Activated CD8-positive, alpha-beta T cell treated with anti-CD3 and anti-CD28 coated beads, Interleukin-2, amount 10 ng/mL, durations not matched to agents 7 days and 5 days (primary cell): ENCODE measurements at regions not wholly inside any gene's neighbourhood (a gene's known extent, or its start where the extent isn't known, plus 50 kb on each side); places are given as distances from the start of the nearest gene placed in this dataset.

ENCODE experiments used
- ATAC-seq: fragments of 150-1000 bp; cut with Tn5 transposase; one replicate; pipeline ENCODE4 v1.10.0; 2021; ENCODE audit warnings: moderate library complexity
- CTCF ChIA-PET: fragments of 350-600 bp; sonication (Branson Sonifier 250); formaldehyde crosslinking; loops from one replicate; lab custom pipeline; 2021; ENCODE audit warnings: antibody characterized with exemption; lab: Charles Lee
- POLR2A ChIA-PET: fragments of 350-600 bp; sonication (Branson Sonifier 250); formaldehyde crosslinking; loops from one replicate; lab custom pipeline; 2021; ENCODE audit warnings: antibody characterized with exemption; lab: Charles Lee
- DNase-seq: peaks from one replicate; pipeline ENCODE4 v3.0.0-alpha.2; 2020
- H3K27ac Mint-ChIP-seq: one replicate; pipeline ENCODE4 v1.8.0; 2021; ENCODE audit warnings: mild to moderate bottlenecking, mixed read lengths
- H3K27me3 Mint-ChIP-seq: one replicate; pipeline ENCODE4 v1.8.0; 2021; ENCODE audit warnings: low read depth, mixed read lengths
- H3K36me3 Mint-ChIP-seq: one replicate; pipeline ENCODE4 v1.8.0; 2021; ENCODE audit warnings: low read depth, mixed read lengths
- H3K4me1 Mint-ChIP-seq: one replicate; pipeline ENCODE4 v1.8.0; 2021; ENCODE audit warnings: low read depth, mixed read lengths
- H3K4me3 Mint-ChIP-seq: one replicate; pipeline ENCODE4 v1.8.0; 2021; ENCODE audit warnings: mild to moderate bottlenecking, mixed read lengths
- H3K9me3 Mint-ChIP-seq: one replicate; pipeline ENCODE4 v1.8.0; 2022; ENCODE audit warnings: mixed read lengths; ENCODE audit not compliant: insufficient read depth

DNA sequence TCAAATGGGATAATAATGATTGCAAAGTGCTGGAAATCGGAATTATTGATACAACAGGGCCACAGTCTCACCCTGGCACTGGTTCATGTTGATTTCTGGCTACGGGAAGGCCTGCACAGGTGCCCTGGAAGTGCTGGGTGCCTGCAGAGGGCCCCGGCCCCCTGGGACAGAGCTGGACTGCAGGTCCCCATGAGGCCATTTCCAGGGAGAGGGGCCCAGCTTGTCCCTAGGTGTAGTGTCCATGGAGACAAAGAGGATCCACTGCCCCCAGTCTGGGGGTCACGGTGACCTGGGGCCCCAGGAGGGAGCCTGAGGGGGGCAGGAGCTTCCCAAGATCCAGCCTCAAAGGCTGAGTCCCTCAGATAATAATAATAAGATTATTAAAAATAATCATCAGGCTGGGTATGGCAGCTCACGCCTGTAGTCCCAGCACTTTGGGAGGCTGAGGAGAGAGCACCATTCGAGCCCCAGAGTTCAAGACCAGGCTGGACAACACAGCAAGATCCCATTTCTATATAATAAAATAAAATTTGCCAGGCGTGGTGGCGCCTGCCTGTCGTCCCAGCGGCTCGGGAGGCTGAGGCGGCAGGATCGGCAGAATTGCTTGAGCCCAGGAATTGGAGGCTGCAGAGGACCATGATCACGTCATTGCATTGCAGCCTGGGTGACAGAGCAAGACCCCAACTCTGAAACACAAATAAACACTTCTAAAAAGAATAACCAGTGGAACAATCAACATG lies 98.1 kb downstream of the MICALL2 start:
- Mint-ChIP-seq H3K4me3 (no peak overlapping the region), H3K27ac (no peak overlapping the region), H3K27me3 (no peaks in the 10 kb centered on the region), H3K36me3 (no peaks in the 10 kb centered on the region), H3K9me3 (no peaks in the 10 kb centered on the region), H3K4me1 (no peaks in the 10 kb centered on the region)
- ATAC-seq (no peak), DNase-seq (no peak)
- ChIA-PET POLR2A (no interaction called here), CTCF (no interaction called here)

DNA sequence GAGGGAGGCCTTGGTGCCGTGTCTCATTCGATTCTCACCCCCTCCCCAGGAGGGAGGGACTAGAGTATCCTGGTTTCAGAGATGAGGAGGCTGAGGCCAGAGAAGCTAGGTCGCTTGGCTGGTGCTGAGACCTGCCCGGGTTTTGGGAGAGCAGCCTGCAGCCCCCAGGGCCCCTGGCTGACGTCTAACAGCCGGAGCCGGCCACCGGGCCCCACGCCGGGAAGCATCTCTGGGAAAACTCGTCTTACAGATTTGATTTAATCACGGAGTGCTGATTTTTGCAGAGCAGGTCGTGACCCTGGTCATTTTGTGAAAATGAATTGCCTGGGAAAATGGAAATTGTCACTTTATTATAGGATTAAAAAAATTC lies 97.5 kb downstream of the MICALL2 start:
- H3K36me3 Mint-ChIP-seq: no peaks in the 10 kb centered on the region
- H3K9me3 Mint-ChIP-seq: no peaks in the 10 kb centered on the region
- ChIA-PET POLR2A (no interaction called here), CTCF (no interaction called here)
- ATAC-seq (no peak), DNase-seq (no peak)
- H3K4me1 Mint-ChIP-seq: no peaks in the 10 kb centered on the region
- H3K27me3 Mint-ChIP-seq: no peaks in the 10 kb centered on the region
- H3K4me3 Mint-ChIP-seq: no peak overlapping the region
- no peak overlapping the region for H3K27ac Mint-ChIP-seq

DNA sequence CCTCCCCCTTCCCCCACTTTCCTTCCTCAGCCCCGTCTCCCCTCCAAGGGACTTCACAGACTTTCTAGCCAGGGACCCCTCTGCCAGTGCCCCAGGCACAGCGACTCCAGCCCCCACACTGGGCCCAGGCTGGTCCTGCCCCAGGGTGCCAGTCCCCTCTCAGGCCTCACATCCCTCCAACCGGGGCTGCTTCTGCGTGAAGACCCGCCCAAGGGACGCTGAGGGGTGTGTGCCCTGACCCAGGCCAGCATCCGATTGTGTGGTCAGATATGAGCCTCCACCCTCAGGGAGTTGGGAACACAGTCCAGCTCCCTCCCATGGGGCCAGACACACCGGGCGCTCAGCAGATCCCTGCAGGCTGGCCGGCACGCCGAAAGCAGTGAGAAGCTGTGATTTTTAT lies 97.0 kb downstream of the MICALL2 start:
- Mint-ChIP-seq H3K27me3 (no peaks in the 10 kb centered on the region), H3K4me3 (no peak overlapping the region), H3K9me3 (no peaks in the 10 kb centered on the region), H3K27ac (no peak overlapping the region), H3K36me3 (no peaks in the 10 kb centered on the region), H3K4me1 (no peaks in the 10 kb centered on the region)
- DNase-seq: no peak
- ChIA-PET POLR2A (no interaction called here), CTCF (no interaction called here)
- ATAC-seq: no peak

DNA sequence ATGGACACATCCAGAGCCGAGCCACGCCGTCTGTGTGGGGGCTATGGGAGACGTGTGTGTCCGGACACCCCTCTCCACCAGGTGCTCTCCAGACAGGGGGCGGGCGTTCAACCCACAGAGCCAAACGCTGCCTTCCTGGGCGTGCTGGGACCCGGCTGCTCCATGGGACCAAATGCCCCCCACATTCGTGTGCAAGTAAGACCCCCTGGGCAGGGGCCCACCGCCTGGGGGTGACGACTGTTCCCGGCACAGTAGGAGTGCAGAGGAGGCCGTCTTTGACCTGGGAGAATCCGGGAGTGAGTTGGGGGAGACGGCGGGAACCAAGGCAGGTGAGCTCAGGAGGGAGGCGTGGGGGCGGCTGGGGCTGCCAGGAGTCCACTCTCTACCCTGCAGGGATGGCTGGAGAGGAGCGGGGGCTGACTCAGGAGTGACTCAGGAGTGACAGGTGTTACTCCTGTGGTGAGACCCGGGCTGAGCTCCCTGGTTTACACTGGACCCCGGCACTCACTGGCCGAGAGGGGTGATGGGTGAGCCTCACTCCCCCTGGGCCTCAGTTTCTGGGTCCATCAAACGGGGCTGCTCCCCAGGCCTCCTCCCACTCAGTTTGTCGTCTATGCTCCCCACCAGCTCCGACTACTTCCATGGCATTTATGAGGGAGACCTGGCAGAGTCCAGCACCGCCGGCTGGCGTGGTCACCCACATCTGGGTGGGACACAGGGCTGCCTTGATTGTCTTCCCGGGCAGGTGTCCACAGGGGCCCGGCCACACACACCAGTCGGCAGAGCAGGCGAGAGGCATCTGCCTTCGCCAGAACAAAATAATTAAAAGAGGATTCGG lies 95.0 kb downstream of the MICALL2 start:
- no peak overlapping the region for H3K4me3 Mint-ChIP-seq
- no peaks in the 10 kb centered on the region for H3K36me3 Mint-ChIP-seq
- no peak for ATAC-seq
- ChIA-PET CTCF (no interaction called here), POLR2A (no interaction called here)
- H3K4me1 Mint-ChIP-seq: no peaks in the 10 kb centered on the region
- peaks cover 12% of the 10 kb centered on the region for H3K27me3 Mint-ChIP-seq
- H3K27ac Mint-ChIP-seq: no peak overlapping the region
- no peak for DNase-seq
- no peaks in the 10 kb centered on the region for H3K9me3 Mint-ChIP-seq

DNA sequence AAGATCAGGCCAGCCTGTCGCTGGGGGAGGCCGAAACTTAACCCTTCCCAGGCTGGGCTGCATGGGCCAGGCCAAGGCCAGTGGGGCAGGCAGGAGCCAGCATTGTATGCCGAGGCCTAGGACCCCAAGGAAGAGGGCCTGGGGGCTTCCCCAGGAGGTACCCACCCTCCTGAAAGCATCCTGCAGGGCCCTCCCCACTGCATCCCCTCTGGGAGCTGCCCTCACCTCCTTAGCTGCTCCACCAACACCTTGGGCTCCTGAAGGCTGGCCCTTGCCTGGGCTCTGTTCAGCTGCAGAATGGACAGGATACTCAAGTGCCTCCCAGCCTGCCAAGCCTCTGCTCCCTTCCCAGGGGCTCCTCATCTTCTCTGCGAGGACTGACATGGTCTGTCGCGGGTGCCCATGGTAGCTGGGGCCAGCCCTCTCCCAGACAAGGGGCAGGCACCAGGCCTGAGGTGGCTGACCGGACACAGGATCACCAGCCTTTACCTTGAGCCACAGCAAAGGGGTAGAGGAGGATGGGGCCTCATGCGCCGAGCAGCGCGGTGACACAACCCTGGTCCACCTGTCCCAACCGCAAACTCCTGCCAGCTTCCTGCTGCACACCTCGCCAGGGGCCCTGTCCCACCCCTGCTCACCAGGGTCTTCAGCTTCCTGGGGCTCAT lies 94.2 kb downstream of the MICALL2 start:
- Mint-ChIP-seq H3K4me3 (no peak overlapping the region), H3K9me3 (no peaks in the 10 kb centered on the region), H3K27me3 (peaks cover 15% of the 10 kb centered on the region), H3K27ac (no peak overlapping the region), H3K4me1 (no peaks in the 10 kb centered on the region), H3K36me3 (no peaks in the 10 kb centered on the region)
- ChIA-PET POLR2A (no interaction called here), CTCF (no interaction called here)
- ATAC-seq (no peak), DNase-seq (no peak)

DNA sequence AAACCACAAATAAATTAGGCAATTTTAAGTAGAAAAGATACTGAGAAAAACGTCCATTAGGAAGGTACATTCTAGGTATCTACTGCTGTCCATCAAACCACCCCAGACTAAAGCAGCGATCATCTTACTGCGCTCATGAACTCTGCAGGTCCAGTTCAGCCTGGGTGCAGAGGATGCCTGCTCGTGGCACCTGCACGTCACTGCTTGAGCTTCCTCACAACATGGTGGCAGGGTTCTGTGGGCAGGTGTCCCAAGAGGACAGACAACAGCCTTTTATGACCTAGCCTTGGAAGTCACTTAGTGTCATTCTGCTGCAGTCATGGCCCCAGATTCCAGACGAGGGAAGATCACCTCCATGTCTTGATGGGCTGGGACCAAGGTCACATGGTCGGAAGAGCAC lies 93.4 kb downstream of the MICALL2 start:
- H3K36me3 Mint-ChIP-seq: no peaks in the 10 kb centered on the region
- ChIA-PET CTCF (no interaction called here), POLR2A (no interaction called here)
- DNase-seq: no peak
- ATAC-seq: no peak
- no peaks in the 10 kb centered on the region for H3K9me3 Mint-ChIP-seq
- no peak overlapping the region for H3K27ac Mint-ChIP-seq
- peaks cover 18% of the 10 kb centered on the region for H3K27me3 Mint-ChIP-seq
- no peak overlapping the region for H3K4me3 Mint-ChIP-seq
- no peaks in the 10 kb centered on the region for H3K4me1 Mint-ChIP-seq

DNA sequence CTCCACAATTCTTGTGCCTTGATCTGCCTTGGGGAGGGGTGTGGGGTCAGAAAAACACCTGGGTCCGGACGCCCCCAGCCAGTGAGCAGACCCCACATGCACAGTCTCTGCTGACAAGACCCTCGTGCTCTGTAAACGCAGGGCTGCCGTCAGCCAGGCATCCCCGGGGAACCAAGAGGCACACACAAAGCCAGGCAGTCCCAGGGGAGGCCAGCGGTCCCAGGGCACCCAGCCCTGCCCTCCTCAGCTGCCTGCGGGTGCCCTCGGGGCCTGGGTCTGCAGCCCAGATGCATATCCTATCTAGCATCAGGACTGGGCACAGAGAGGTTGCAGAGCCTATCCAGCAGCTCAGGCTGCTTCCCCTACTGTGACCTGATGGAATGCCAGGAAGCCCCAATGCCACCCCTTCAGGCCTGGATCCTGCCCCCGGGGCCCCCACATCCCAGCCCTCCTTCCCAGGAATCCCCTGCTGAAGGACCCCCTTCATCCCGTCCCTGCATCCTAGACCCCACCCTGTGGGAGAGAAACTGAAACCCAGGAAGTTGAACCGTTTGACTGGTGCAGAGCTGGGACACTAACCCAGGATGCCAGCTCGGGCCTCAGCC lies 92.4 kb downstream of the MICALL2 start:
- POLR2A ChIA-PET: no interaction called here
- ATAC-seq (no peak), DNase-seq (no peak)
- Mint-ChIP-seq H3K27ac (no peak overlapping the region), H3K27me3 (peaks cover 18% of the 10 kb centered on the region), H3K4me3 (no peak overlapping the region), H3K9me3 (no peaks in the 10 kb centered on the region), H3K36me3 (no peaks in the 10 kb centered on the region), H3K4me1 (no peaks in the 10 kb centered on the region)
- CTCF ChIA-PET: no interaction called here

DNA sequence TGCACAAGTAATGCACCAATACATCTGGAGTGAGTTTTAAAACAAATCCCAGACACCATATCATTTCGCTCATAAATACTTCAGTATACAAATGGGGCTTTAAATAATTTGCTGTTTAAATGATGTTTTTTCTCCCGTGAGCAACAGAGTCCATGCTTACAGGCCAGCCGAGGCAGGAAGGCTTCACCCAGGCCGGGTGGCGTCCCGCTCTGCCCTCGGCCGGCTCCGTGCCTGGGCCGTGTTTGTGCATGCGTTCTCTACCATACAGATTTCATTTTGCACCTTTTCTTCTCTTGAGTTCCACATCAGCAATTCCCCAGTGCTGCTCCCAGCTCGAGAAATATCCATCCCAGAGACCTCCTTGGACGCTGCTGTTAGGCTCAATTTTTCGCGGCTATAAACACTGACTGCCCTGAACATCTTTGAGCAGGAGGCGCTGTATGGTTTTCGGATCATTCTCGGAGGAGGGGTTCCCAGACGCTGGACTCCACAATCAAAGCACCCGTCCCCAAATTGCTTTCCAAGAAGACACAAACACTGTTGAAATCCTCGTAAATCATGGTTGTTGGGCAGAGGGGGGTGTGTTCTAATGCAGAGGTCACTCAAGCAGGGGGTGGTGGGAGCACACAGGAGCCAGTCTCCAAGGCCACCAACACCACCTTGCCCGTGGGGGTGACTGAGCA lies 91.6 kb downstream of the MICALL2 start:
- no peaks in the 10 kb centered on the region for H3K9me3 Mint-ChIP-seq
- H3K27ac Mint-ChIP-seq: no peak overlapping the region
- no peaks in the 10 kb centered on the region for H3K36me3 Mint-ChIP-seq
- DNase-seq: no peak
- ChIA-PET POLR2A (no interaction called here), CTCF (no interaction called here)
- peaks cover 18% of the 10 kb centered on the region for H3K27me3 Mint-ChIP-seq
- no peak overlapping the region for H3K4me3 Mint-ChIP-seq
- ATAC-seq: no peak
- H3K4me1 Mint-ChIP-seq: no peaks in the 10 kb centered on the region

DNA sequence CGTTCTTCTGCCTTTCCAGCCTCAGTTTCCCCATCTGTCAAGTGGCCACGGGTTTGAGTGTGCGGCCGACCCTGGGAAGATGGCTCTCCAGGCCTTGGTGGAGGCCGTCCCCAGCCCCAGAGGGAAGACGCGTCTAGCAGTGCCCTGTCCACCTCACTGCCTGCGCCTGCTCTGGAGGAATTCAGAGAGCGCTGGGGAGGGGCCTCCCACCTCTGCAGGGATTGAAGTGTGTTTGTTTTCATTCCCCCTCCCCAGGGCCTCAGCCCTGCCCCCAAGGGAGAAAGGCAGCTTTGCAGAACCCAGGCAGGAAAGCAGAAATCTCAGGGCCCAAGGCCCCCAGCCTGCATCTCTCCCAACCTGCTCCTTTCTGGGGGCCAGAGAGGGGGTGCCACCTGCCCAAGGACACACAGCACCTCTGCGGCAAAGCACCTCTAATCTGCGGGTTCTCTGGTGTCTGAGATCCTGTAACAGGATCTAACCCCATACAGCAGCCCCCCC lies 91.0 kb downstream of the MICALL2 start:
- Mint-ChIP-seq H3K4me1 (no peaks in the 10 kb centered on the region), H3K9me3 (no peaks in the 10 kb centered on the region), H3K27ac (no peak overlapping the region), H3K36me3 (no peaks in the 10 kb centered on the region), H3K4me3 (no peak overlapping the region), H3K27me3 (peaks cover 18% of the 10 kb centered on the region)
- ChIA-PET POLR2A (no interaction called here), CTCF (no interaction called here)
- ATAC-seq (no peak), DNase-seq (no peak)

DNA sequence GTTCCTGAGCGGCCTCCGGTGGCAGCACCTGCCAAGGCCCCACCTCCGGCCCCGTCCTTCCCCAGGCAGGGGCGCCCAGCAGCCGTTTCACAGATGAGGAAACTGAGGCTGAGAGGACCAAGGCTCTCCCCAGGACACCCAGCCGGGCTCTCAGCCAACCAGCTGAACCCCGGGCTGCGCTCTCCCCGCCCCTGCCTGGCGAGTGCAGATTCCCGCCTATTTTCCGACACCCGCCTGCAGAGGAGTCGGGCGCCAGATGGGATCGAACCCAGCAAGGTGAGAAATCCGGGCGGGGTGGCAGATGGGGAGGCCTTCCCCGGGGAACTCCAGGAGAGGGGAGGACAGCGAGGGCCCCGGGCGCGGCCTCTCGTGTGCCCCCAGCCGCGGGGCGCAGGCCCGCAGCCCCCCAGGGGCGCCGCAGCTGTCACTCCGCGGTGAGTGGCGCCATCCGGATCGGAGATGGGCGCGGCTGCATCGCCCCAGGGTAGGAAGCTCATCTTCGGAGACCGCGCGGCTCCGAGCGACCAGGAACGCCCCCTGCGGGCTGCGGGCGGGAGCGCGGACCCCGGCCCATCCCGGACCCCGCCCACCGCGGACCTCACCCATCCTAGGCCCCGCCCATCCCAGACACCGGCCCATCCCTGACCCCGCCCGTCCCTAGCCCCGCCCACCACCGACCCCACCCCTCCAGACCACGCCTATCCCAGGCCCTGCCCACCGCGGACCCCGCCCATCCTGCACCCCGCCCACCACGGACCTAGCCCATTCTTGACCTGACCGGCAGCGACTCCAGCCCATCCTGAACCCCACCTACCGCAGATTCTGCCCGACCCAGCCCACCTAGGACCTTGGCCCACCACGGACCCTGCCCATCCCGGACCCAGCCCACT lies 90.3 kb downstream of the MICALL2 start:
- H3K36me3 Mint-ChIP-seq: no peaks in the 10 kb centered on the region
- H3K27me3 Mint-ChIP-seq: peaks cover 18% of the 10 kb centered on the region
- CTCF ChIA-PET: interaction anchor here (1.3 kb wide), 1 partner anchor 176 kb away, joined by 3 read pairs; no protein-coding TSS in a partner anchor
- POLR2A ChIA-PET: no interaction called here
- H3K4me3 Mint-ChIP-seq: no peak overlapping the region
- no peak overlapping the region for H3K27ac Mint-ChIP-seq
- H3K9me3 Mint-ChIP-seq: no peaks in the 10 kb centered on the region
- peak; percentile 66 for ATAC-seq
- DNase-seq: peak; percentile 46
- H3K4me1 Mint-ChIP-seq: no peaks in the 10 kb centered on the region
